HG02970 (cell line): ENCODE measurements at regions not wholly inside any gene's neighbourhood (a gene's known extent, or its start where the extent isn't known, plus 50 kb on each side); places are given as distances from the start of the nearest gene placed in this dataset.

Source experiments
- ATAC-seq: cut with Tn5 transposase; IDR thresholded peaks from one replicate; pipeline ENCODE4 v1.9.1; 2021; ENCODE audit warnings: mild to moderate bottlenecking, moderate library complexity, moderate number of reproducible peaks; ENCODE audit not compliant: unreplicated experiment, low FRiP score

- no peak for ATAC-seq
Measured at GRCh38 chr11:127639916-127640315, 639.3 kb upstream of the KIRREL3 start.

GRCh38 chr11:127632976-127633680 is 632.6 kb upstream of the KIRREL3 start:
- ATAC-seq = no peak

GRCh38 chr11:127632546-127632945 is 632.0 kb upstream of the KIRREL3 start:
- no peak for ATAC-seq

- no peak for ATAC-seq
Measured at GRCh38 chr11:127631974-127632373, 631.4 kb upstream of the KIRREL3 start.

- no peak for ATAC-seq
Measured at GRCh38 chr11:127629200-127629599, 628.6 kb upstream of the KIRREL3 start.

- ATAC-seq = no peak
Measured at GRCh38 chr11:127628458-127628785, 627.9 kb upstream of the KIRREL3 start.

GRCh38 chr11:127627629-127628457 is 627.3 kb upstream of the KIRREL3 start:
- ATAC-seq = no peak

- ATAC-seq = no peak
Measured at GRCh38 chr11:127627204-127627603, 626.6 kb upstream of the KIRREL3 start.

GRCh38 chr11:127625402-127625801 is 624.8 kb upstream of the KIRREL3 start:
- ATAC-seq = no peak

- no peak for ATAC-seq
Measured at GRCh38 chr11:127624306-127624856, 623.8 kb upstream of the KIRREL3 start.

GRCh38 chr11:127622686-127623085 is 622.1 kb upstream of the KIRREL3 start:
- no peak for ATAC-seq

GRCh38 chr11:127620671-127621070 is 620.1 kb upstream of the KIRREL3 start:
- no peak for ATAC-seq

GRCh38 chr11:127619946-127620345 is 619.4 kb upstream of the KIRREL3 start:
- no peak for ATAC-seq

- ATAC-seq = no peak
Measured at GRCh38 chr11:127618721-127619120, 618.2 kb upstream of the KIRREL3 start.

- no peak for ATAC-seq
Measured at GRCh38 chr11:127616158-127616557, 615.6 kb upstream of the KIRREL3 start.

- ATAC-seq = no peak
Measured at GRCh38 chr11:127612607-127613006, 612.0 kb upstream of the KIRREL3 start.

GRCh38 chr11:127609025-127609773 is 608.6 kb upstream of the KIRREL3 start:
- ATAC-seq = no peak

- no peak for ATAC-seq
Measured at GRCh38 chr11:127607487-127608085, 607.0 kb upstream of the KIRREL3 start.

- no peak for ATAC-seq
Measured at GRCh38 chr11:127601578-127601977, 601.0 kb upstream of the KIRREL3 start.

- ATAC-seq = no peak
Measured at GRCh38 chr11:127600674-127601073, 600.1 kb upstream of the KIRREL3 start.

- ATAC-seq = no peak
Measured at GRCh38 chr11:127598476-127598875, 597.9 kb upstream of the KIRREL3 start.
